OCI-LY3 (cell line): ENCODE measurements at regions not wholly inside any gene's neighbourhood (a gene's known extent, or its start where the extent isn't known, plus 50 kb on each side); places are given as distances from the start of the nearest gene placed in this dataset.

Experiments
- H2AFZ ChIP-seq: fragments of 200-600, 300-600 bp; shearing (Covaris generic); 2 replicates; pipeline ENCODE4 v1.6.0; 2014; ENCODE audit warnings: antibody characterized with exemption, low read depth, low read length
- H3K27ac ChIP-seq: fragments of 200-600, 300-600 bp; sonication (generic); 2 replicates; pipeline ENCODE4 v1.5.1; 2014; ENCODE audit warnings: mild to moderate bottlenecking, low read length, moderate library complexity, mixed read lengths
- H3K27me3 ChIP-seq: fragments of 200-600, 300-600 bp; sonication (generic); 2 replicates; pipeline ENCODE4 v1.6.1; 2014; ENCODE audit warnings: low read depth, low read length, mixed read lengths
- H3K36me3 ChIP-seq: fragments of 200-600, 300-600 bp; sonication (generic); replicated peaks from 2 replicates; pipeline ENCODE3; 2014; ENCODE audit warnings: low read depth, low read length, mixed read lengths
- H3K4me1 ChIP-seq: fragments of 300-600, 200-600 bp; sonication (generic); 2 replicates; pipeline ENCODE4 v1.6.1; 2014; ENCODE audit warnings: low read length, mixed read lengths
- H3K4me2 ChIP-seq: fragments of 200-600, 300-600 bp; sonication (generic); 2 replicates; pipeline ENCODE4 v1.6.1; 2014; ENCODE audit warnings: low read length, mixed read lengths
- H3K4me3 ChIP-seq: fragments of 300-600, 200-600 bp; sonication (generic); 2 replicates; pipeline ENCODE4 v1.5.1; 2014; ENCODE audit warnings: antibody characterized with exemption, mild to moderate bottlenecking, low read length, moderate library complexity
- H3K79me2 ChIP-seq: fragments of 300-600, 200-600 bp; shearing (Covaris generic); 2 replicates; pipeline ENCODE4 v1.6.1; 2014; ENCODE audit warnings: mild to moderate bottlenecking, low read length, mixed read lengths
- H3K9ac ChIP-seq: fragments of 300-600, 200-600 bp; shearing (Covaris generic); 2 replicates; pipeline ENCODE4 v1.6.0; 2014; ENCODE audit warnings: mild to moderate bottlenecking, low read length, moderate library complexity
- H3K9me3 ChIP-seq: fragments of 200-600, 300-600 bp; shearing (Covaris generic); 2 replicates; pipeline ENCODE4 v1.6.1; 2014; ENCODE audit warnings: low read length, mixed read lengths; ENCODE audit not compliant: insufficient read depth
- H4K20me1 ChIP-seq: fragments of 200-600, 300-600 bp; sonication (generic); 2 replicates; pipeline ENCODE4 v1.6.1; 2016; ENCODE audit warnings: low read length, mixed read lengths; ENCODE audit not compliant: insufficient read depth
- CTCF ChIP-seq: fragments of 200-600, 300-600 bp; sonication (generic); IDR thresholded peaks from 2 replicates; pipeline ENCODE4 v1.5.1; 2014; ENCODE audit warnings: antibody characterized with exemption, low read length, low read depth
- EZH2phosphoT487 ChIP-seq: fragments of 200-600 bp; shearing (Covaris generic); IDR thresholded peaks from 2 replicates; pipeline ENCODE4 v1.6.1; 2018; ENCODE audit warnings: antibody characterized with exemption, mixed run types, low read depth

DNA sequence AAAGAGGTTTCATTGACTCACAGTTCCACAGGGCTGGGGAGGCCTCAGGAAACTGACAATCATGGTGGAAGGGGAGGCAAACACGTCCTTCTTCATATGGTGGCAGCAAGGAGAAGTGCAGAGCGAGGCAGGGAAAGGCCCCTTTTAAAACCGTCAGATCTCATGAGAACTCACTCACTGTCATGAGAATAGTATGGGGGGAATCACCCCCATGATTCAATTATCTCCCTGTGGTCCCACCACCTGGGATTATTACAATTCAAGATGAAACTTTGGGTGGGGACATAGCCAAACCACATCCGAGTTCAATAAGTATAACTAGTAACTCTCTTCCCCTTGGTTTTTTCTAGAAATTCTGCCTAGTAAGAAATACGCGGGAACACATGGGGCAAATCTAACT is 94.9 kb downstream of the AXIN2 start:
- TF ChIP-seq EZH2phosphoT487, result no peak
- no peak for TF ChIP-seq CTCF
- H3K9me3 ChIP-seq, result no peaks in the 10 kb centered on the region
- no peak overlapping the region for H3K9ac ChIP-seq
- no peak overlapping the region for H3K4me2 ChIP-seq
- no peak overlapping the region for H3K4me3 ChIP-seq
- no peak overlapping the region for H2AFZ ChIP-seq
- H3K4me1 ChIP-seq, result peaks cover 7% of the 10 kb centered on the region; the same call in 1 of the 2 replicates
- H3K79me2 ChIP-seq, result no peaks in the 10 kb centered on the region
- H3K27ac ChIP-seq, result no peak overlapping the region
- H3K27me3 ChIP-seq, result peaks cover 5% of the 10 kb centered on the region; the same call in 1 of the 2 replicates
- no peaks in the 10 kb centered on the region for H3K36me3 ChIP-seq
- no peaks in the 10 kb centered on the region for H4K20me1 ChIP-seq

GRCh38 chr17:65463242-65463641 is 98.2 kb downstream of the AXIN2 start:
- Histone ChIP-seq H3K36me3 (no peaks in the 10 kb centered on the region), H2AFZ (no peak overlapping the region), H3K4me1 (peaks cover 7% of the 10 kb centered on the region; the same call in 1 of the 2 replicates), H3K4me3 (no peak overlapping the region), H3K9me3 (no peaks in the 10 kb centered on the region), H3K9ac (no peak overlapping the region), H3K27me3 (no peaks in the 10 kb centered on the region), H4K20me1 (no peaks in the 10 kb centered on the region), H3K4me2 (no peak overlapping the region), H3K27ac (no peak overlapping the region), H3K79me2 (no peaks in the 10 kb centered on the region)
- TF ChIP-seq EZH2phosphoT487, result no peak
- TF ChIP-seq CTCF, result no peak

GRCh38 chr17:65459677-65460347 is 101.6 kb downstream of the AXIN2 start:
- no peaks in the 10 kb centered on the region for H3K4me1 ChIP-seq
- TF ChIP-seq CTCF (no peak), EZH2phosphoT487 (no peak)
- H4K20me1 ChIP-seq, result no peaks in the 10 kb centered on the region

GRCh38 chr17:65457635-65458257 is 103.7 kb downstream of the AXIN2 start:
- no peak for TF ChIP-seq CTCF
- no peak for TF ChIP-seq EZH2phosphoT487
- Histone ChIP-seq H3K36me3 (no peaks in the 10 kb centered on the region), H3K4me1 (no peaks in the 10 kb centered on the region), H3K9ac (no peak overlapping the region), H3K9me3 (no peaks in the 10 kb centered on the region), H3K4me2 (no peak overlapping the region), H3K27ac (no peak overlapping the region), H2AFZ (no peak overlapping the region), H3K79me2 (no peaks in the 10 kb centered on the region), H4K20me1 (no peaks in the 10 kb centered on the region), H3K27me3 (no peaks in the 10 kb centered on the region), H3K4me3 (no peak overlapping the region)

More at GRCh38 chr17:65459677-65460347, 101.6 kb downstream of the AXIN2 start:
- H3K4me3 ChIP-seq, result no peak overlapping the region
- H3K79me2 ChIP-seq, result no peaks in the 10 kb centered on the region
- no peaks in the 10 kb centered on the region for H3K9me3 ChIP-seq
- H3K36me3 ChIP-seq, result no peaks in the 10 kb centered on the region
- no peak overlapping the region for H3K9ac ChIP-seq
- no peak overlapping the region for H3K27ac ChIP-seq
- H2AFZ ChIP-seq, result no peak overlapping the region
- no peaks in the 10 kb centered on the region for H3K27me3 ChIP-seq
- no peak overlapping the region for H3K4me2 ChIP-seq
